Progenitor cell of endocrine pancreas (in vitro differentiated cells): ENCODE measurements at regions not wholly inside any gene's neighbourhood (a gene's known extent, or its start where the extent isn't known, plus 50 kb on each side); places are given as distances from the start of the nearest gene placed in this dataset.
"Not testable (repeated sequence)": the region's sequence is repeated elsewhere in the genome, so short reads cannot be mapped to it uniquely, and the experiment has no call there.

Experiments
- DNase-seq: peaks from one replicate; pipeline ENCODE4 v3.0.0; 2021; ENCODE audit warnings: low spot score; ENCODE audit not compliant: unreplicated experiment
- H3K27ac Mint-ChIP-seq: 2 replicates; pipeline ENCODE4 v1.8.0; 2021; ENCODE audit warnings: mild to moderate bottlenecking, moderate library complexity, mixed read lengths
- H3K27me3 Mint-ChIP-seq: 2 replicates; pipeline ENCODE4 v1.8.0; 2021; ENCODE audit warnings: mixed read lengths
- H3K36me3 Mint-ChIP-seq: 2 replicates; pipeline ENCODE4 v1.8.0; 2022; ENCODE audit warnings: mixed read lengths; ENCODE audit not compliant: insufficient read depth
- H3K4me1 Mint-ChIP-seq: 2 replicates; pipeline ENCODE4 v1.8.0; 2021; ENCODE audit warnings: low read depth, mixed read lengths
- H3K4me3 Mint-ChIP-seq: 2 replicates; pipeline ENCODE4 v1.8.0; 2021; ENCODE audit warnings: low read depth, mild to moderate bottlenecking, moderate library complexity, mixed read lengths
- H3K9me3 Mint-ChIP-seq: 2 replicates; pipeline ENCODE4 v1.8.0; 2021; ENCODE audit warnings: low read depth, mixed read lengths
- TF ChIP-seq, protein P1 (sequence below): fragments of 200-600 bp; sonication (generic); IDR thresholded peaks from one replicate; pipeline ENCODE4 v1.5.0; 2021; ENCODE audit warnings: antibody characterized with exemption, mild to moderate bottlenecking; ENCODE audit not compliant: unreplicated experiment

DNA sequence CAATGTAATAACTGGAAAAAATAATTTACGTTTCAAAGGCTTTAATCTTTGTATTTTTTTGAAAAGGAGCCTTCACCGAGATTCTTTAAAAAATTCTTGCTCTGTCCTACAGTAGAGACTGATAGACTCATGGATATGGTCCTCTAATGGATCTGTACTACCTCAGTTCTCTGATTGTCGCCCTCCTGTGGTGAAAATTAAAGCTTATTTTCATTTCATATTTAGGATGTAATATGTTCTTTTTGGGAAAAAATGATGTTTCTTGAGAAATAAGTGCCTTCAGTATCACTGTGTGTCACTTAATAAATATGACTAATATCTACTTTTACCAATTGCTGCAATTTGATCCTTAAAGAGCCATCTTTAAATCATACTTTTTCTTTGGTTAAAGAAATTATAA, 4593.3 kb upstream of the OR11H1 start:
- not testable (repeated sequence) for H3K36me3 Mint-ChIP-seq, DNase-seq, H3K4me3 Mint-ChIP-seq, H3K27me3 Mint-ChIP-seq, H3K4me1 Mint-ChIP-seq, H3K27ac Mint-ChIP-seq
- H3K9me3 Mint-ChIP-seq: peaks cover 63% of the 10 kb centered on the region

DNA sequence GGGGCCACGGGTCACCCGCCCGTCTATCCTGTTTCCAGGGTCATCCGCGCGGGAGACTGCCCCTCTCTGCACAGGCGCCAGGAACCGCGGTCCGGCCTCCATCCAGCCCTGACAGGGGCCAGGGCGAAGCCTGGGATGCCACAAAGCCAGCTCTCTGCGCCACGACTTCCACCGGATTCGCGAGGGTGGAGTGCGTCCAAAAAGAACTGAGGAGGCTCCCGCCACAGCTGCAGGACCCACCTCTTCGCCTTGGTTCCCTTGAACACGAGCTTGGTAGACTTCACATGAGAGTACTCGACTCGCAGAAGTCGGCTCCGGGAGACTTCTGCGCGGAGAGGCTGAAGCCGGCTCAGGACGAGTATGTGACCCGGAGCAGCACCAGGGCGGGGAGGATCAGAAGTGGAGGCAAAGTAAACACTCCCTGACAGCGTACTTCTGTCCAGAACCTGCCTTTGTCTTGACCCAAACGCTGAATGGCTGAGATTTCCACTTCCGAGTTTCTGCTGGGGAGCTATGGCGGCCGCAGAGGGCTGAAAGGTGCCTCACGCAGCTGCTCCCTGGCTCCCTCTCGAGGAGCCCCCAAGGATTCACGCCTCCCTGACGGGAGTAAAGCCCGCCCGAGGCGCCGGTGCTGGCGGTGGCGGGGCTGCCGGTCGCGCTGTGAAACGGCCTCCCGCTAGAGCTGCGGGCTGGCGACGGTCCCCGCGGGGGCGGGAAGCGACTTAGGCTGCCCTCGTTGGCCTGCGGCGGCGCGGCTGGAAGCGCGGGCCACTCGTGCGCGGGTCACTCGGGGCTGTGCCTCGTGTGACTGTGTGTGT, 4566.7 kb upstream of the OR11H1 start:
- Mint-ChIP-seq H3K36me3 (peaks cover 13% of the 10 kb centered on the region), H3K4me1 (no peaks in the 10 kb centered on the region)

DNA sequence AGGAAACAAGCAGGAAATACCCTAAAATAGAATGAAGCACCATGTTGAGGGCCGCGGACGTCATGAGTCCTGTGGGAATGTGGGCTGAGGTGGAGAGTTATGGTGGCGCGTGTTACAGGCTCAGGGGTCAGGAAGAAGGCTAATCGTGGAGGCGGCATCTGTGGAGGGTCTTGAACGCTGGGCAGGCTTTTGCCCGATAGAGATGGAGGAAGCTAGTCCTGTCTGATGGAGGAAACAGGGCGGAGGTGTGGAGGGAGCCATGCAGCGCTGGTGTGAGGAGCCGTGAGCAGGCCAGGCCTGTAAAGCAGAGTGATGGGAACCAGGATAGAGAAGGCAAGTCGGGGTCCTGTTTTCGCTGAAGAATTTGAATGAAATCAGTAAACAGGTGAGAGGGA, 4566.1 kb upstream of the OR11H1 start:
- not testable (repeated sequence) for DNase-seq, H3K27ac Mint-ChIP-seq, H3K4me3 Mint-ChIP-seq, H3K27me3 Mint-ChIP-seq, H3K4me1 Mint-ChIP-seq
- Mint-ChIP-seq H3K36me3 (peaks cover 13% of the 10 kb centered on the region), H3K9me3 (peaks cover 62% of the 10 kb centered on the region)

More for the DNA sequence above, 4566.7 kb upstream of the OR11H1 start:
- Mint-ChIP-seq H3K4me3 (no peak overlapping the region), H3K27me3 (no peaks in the 10 kb centered on the region), H3K9me3 (peaks cover 66% of the 10 kb centered on the region), H3K27ac (no peak overlapping the region)
- DNase-seq: no peak
- TF ChIP-seq, protein P1, sequence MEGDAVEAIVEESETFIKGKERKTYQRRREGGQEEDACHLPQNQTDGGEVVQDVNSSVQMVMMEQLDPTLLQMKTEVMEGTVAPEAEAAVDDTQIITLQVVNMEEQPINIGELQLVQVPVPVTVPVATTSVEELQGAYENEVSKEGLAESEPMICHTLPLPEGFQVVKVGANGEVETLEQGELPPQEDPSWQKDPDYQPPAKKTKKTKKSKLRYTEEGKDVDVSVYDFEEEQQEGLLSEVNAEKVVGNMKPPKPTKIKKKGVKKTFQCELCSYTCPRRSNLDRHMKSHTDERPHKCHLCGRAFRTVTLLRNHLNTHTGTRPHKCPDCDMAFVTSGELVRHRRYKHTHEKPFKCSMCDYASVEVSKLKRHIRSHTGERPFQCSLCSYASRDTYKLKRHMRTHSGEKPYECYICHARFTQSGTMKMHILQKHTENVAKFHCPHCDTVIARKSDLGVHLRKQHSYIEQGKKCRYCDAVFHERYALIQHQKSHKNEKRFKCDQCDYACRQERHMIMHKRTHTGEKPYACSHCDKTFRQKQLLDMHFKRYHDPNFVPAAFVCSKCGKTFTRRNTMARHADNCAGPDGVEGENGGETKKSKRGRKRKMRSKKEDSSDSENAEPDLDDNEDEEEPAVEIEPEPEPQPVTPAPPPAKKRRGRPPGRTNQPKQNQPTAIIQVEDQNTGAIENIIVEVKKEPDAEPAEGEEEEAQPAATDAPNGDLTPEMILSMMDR: no peak
